NCI-H748 (cell line): ENCODE measurements at regions not wholly inside any gene's neighbourhood (a gene's known extent, or its start where the extent isn't known, plus 50 kb on each side); places are given as distances from the start of the nearest gene placed in this dataset.
"Not testable (repeated sequence)": the region's sequence is repeated elsewhere in the genome, so short reads cannot be mapped to it uniquely, and the experiment has no call there.

Experiments
- DNase-seq: peaks from one replicate; lab custom pipeline; 2025; ENCODE audit not compliant: unreplicated experiment; lab: John Stamatoyannopoulos, UW

DNA sequence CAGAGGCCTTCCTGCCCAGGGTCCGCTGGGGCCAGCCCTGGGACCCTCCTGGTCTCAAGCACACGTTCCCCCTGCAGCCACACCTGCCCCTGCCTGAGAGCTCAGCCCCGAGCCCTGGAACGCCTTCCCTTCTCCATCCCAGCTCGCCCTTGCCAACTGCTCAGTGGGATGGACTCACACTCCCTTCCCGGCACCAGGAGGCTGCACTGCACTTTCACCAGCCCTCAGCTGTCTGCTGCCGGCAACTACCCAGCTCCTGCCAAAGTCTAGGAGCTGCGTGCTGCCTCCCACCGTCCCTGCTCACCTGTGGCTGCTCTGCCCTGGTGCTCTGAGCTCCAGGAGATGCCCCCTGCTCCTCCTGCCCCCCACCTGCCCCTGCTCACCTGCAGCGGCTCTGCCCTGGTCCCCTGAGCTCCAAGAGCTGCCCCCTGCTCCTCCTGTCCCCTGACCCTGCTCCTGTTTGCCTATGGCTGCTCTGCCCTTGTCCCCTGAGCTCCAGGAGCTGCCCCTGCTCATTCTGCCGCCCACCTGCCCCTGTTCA is 246.4 kb downstream of the TMEM121 start:
- not testable (repeated sequence) for DNase-seq

DNA sequence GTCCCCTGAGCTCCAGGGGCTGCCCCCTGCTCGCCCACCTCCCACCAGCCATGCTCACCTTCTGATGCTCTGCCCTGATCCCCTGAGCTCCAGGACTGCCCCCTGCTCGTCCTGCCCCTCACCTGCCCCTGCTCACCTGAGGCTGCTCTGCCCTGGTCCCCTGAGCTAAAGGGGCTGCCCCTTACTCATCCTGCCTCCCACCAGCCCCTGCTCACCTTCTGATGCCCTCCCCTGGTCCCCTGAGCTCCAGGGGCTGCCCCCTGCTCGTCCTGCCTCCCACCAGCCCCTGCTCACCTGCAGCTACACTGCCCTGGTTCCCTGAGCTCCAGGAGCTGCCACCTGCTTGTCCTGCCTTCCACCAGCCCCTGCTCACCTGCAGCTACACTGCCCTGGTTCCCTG is 247.2 kb downstream of the TMEM121 start:
- no peak for DNase-seq

DNA sequence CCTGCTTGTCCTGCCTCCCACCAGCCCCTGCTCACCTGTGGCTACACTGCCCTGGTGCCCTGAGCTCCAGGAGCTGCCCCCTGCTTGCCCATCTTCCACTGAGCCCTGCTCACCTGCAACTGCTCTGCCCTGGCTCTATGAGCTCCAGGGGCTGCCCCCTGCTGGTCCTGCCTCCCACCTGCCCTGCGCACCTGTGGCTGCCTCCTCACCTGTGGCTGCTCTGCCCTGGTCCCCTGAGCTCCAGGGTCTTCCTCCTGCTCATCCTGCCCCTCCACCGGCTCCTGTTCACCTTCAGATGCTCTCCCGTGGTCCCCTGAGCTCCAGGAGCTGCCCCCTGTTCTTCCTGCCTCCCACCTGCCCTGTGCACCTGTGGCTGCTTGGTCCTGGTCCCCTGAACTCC is 247.6 kb downstream of the TMEM121 start:
- DNase-seq = no peak

DNA sequence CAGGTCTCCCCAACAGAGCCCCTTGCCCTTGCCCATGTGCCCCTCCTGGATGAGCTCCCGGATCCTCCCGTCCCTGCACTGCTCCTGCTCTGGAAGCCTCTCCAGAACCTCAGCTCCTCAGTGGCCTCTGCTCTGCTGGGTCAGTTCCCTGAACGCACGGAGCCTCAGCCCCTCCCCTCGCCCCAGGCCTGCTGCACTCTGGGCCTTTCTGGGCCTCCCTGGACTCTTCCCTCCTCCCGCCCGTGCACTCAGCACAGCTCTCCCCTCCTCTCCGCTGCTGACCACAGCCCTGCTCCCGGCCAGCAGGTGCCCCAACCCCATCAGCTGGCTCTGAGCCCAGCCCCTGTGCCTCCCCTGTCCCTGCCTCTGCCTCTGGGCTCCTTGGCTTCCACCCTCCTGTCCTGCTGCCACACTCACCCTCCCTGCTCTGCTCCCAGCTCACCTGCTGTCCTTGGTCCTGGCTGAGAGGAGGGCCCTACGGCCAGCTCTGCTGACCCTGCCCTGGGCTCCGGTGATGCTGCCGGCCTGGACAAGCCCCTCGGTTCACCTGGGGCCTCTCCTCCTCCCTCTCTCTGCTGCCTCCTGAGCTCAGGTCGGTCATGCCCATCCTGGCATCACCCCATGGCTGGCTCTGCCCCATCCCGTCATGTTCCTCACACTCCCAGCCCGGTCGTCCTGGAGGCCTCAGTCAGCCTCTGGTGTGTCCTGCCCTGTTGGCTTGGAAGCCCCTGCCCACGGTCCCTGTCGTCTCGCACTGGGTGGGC is 248.4 kb downstream of the TMEM121 start:
- not testable (repeated sequence) for DNase-seq

DNA sequence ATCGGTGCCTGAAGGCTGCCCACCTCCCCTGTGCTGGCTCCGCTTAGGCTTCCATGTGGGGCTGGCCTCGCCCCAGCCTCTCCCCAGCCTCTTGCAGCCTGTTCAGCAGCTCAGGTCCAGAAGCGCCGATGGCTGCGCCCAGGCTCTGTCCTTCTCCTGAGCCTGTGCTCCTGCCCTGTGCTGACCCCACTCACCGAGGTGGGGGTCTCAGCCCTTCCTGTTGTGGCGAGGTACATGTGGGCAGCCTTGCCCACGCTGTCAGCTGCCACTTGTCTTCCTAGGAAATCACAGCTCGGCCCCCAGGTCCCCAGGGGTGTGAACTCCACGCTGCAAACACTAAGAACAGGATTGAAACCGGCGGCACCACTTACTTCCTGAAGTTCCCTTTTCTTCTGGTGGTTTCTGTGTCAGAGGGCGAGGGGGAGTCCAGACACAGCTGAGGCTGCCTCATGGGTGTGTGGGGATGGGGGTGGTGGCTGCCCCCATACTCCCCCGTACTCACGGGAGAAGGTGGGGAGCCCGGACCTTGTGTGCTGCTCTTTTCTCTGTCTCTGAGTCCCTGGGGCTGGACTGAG is 249.1 kb downstream of the TMEM121 start:
- DNase-seq = not testable (repeated sequence)

DNA sequence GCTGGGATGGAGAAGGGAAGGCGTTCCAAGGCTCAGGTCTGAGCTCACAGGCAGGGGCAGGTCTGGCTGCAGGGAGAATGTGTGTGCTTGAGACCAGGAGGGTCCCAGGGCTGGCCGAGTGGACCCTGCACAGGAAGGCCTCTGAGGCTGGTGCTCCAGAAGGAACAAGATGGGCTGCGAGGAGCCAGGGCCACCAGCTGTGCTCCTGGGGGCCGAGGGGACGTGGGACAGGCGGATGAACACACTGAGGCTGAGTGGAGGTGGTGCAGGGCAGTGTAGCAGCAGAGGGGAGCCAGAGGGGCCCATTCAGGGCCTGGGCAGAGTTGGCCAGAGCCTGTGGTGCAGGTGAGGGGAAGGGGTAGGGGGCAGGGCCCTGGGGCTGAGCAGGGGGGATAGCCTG is 249.7 kb downstream of the TMEM121 start:
- not testable (repeated sequence) for DNase-seq

DNA sequence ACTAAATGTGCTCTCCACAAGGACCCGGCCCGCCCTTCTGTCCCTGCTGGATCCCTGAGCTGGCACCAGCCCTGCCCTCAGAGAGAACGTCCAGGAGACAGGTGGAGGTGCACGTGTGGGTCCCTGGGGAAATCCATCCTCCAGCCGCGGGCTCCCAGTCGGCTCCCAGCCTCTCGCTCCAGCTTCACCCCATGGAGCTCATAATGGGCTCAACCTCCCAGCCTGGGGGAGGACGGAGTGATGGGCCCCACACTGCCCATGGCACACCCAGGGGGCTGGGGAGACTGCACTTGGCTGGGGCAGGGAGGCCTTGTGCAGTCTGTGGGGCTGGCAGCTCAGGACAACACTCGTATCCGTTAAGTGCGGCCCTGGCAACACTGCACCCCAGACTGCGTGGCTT is 250.5 kb downstream of the TMEM121 start:
- DNase-seq = no peak

DNA sequence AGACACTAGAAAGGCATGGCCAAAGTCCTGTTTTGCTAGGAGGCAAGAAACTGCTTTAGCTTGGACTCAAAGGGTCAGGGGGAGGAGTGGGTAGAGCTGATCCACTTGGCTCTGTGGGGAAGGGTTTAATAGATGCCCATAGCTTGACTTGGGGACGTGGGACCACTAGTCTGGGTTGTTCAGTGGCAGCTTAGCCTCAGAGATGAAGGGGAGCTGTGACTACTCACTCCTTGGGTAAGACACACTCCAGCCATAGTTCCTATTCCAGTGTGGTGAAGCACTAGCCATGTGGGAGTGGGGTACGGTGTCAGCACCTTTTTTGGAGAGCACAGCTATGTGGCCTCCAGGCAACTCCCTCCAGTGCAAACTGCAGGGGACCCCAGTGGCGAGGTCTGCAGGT is 257.3 kb downstream of the TMEM121 start:
- no peak for DNase-seq

DNA sequence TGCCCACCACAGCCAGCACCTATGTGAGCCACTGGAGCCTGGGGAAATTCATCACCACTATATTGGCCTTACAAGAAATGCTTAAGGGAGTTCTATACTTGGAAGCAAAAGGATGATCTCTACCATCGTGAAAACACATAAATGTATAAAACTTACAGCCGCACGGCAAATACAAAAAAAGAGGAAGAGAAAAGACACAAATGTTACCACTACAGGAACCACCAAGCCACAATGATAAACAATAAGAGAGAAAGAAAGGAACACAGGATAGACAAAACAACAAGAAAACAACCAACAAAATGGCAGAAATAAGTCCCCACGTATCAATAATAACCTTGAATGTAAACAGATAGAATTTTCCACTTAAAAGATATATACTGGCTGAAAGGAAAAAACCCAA is 267.5 kb downstream of the TMEM121 start:
- no peak for DNase-seq

DNA sequence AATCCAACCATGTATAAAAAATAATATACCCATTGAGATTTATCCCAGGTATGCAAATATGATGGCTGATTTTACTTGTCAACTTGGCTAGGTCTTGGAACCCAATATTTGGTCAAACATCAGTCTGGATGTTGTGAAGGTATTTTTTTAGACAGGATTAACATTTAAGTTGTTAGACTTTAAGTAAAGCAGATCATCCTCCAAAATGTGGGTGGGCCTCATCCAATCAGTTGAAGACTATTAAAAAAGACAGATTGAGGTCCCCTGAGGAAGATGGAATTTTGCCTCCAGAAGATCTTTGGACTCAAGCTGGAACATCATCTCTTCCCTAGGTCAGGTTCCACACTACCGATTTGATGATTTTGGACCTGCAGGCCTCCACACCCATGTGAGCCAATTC is 271.2 kb downstream of the TMEM121 start:
- DNase-seq = no peak

DNA sequence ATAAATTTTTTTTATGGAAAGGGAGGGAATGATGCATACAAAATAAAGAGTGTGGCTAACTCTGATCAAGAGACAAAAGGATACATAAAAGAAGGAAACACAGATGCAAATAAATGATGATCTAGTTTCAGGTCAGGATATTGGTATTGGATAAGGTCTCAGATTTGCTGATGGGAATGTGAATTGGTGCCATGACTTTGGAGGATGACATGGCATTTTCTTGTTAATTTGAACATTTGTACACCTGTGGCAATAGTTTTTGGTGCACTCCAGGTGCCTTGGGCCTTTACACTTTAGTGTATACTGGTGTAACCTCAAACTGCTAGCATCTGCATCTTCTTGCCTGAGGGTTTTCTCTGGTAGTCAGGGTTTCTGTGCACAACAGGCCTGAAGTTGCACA is 279.3 kb downstream of the TMEM121 start:
- no peak for DNase-seq

DNA sequence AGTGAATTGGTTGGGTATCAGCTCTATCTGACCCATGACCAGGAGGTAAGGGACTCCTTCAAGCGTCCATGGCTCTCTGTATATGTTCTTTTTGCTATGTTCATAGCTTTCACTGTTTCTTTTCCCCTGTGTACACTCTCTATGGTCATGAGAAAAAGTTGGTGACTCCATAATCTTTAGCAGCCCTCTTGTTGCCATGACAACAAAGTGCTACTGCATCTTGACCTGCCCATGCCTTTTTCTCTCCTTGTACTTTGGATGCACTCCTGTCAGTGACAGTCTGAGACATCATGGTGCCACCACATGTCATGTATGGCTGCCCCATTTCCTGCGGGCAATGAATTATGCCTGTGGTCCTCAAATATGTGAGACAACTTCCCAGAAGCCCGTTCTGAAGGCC is 280.2 kb downstream of the TMEM121 start:
- DNase-seq = no peak

DNA sequence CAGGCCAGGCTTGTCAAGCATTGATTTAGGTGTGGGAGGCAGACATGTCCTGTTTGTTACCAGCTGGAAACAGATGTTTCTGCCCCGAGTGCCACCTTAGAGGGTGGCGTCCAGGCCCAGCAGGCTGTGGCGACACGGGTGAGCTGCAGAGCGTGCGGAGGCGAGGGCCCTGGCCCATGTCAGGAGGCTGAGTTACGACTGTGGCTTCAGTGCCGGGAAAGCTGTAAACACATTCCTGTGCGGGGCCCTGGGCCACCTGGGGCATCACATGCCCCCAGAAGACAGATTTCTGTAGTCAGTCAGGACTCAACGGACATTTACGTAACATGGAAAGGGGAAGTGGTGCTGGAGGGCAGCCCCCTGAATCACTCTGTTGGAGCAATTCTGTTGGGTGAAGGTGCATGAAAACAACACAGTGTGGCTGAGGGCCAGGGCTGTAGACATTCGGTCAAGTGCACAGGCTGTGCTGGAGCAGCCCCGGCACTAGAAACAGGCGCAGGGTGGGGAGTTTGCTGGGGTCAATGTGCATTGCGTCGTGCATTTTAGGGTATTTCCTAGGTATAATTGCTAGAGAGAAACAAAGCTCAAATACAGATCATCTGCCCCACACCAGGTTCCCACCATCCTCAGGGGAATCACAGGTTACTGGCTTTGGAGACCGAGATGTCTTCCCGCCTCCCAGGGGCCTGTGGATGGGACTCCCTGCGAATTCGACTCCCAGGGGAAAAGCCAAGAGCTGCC is 291.8 kb downstream of the TMEM121 start:
- no peak for DNase-seq

DNA sequence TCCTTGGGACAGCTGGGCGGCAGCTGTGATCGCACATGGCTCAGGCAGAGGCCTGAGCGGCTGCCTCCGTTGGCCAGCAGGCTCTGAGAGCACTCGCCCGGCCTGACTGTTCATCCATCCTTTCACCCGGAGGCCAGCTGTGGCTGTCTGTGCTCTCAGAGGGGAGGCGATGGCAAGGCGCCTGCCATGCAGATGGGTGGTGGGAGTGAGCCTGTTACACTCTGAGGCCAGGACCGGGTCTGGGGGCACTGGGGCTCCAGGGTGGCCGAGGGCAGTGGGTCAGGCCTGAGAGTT is 292.3 kb downstream of the TMEM121 start:
- no peak for DNase-seq

DNA sequence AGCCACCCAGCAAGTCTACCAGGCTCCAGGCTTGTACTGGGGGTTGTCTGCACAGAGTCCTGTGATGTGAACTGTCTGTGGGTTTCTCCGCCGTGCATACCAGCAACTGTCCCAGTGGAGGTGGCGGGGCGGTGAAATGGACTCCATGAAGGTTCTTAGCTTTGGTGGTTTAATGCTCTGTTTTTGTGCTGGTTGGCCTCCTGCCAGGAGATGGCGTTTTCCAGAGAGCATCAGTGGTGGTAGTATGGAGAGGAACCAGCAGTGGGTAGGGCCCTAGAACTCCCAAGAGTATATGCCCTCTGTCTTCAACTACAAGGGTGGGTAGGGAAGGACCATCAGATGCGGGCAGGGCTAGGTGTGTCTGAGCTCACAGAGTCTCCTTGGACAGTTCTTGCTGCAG is 303.8 kb downstream of the TMEM121 start:
- DNase-seq = no peak

DNA sequence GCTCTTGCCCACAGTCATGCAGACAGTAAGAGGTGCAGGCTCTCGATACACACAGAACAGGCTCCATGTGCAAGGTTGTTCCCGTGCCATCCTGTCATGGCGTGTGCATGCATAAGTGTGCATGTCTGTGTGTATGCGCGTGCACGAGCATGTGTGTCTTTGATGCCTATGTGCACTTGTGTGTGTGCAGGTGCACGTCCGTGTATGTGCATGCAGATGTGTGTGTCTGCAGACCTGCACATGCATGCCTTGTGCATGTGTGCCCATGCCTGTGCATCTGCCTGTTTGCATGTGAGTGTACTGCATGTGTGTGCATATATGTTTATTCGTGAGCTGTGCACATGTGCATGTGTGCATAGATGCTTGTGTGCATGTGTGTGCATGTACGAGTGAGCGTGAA is 309.8 kb downstream of the TMEM121 start:
- DNase-seq = no peak

DNA sequence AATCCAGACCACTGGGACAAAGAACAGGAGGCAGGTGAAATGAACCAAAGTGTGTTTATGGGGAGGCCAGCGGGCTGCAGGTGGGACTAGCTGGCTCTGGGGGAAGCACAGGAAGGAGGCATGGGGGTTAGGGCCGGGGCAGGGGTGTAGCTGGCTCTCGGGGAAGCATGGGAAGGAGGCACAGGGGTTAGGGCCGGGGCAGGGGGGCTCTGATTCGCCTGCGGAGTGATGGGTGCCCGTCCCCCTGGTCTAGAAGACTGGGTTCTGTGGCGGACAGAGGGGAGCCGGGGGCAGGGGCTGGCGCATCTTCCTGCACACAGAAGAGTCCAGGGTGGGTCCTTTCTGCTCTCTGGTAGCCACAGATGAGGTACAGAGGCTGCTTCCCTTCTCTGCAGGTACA is 310.3 kb downstream of the TMEM121 start:
- DNase-seq = no peak

DNA sequence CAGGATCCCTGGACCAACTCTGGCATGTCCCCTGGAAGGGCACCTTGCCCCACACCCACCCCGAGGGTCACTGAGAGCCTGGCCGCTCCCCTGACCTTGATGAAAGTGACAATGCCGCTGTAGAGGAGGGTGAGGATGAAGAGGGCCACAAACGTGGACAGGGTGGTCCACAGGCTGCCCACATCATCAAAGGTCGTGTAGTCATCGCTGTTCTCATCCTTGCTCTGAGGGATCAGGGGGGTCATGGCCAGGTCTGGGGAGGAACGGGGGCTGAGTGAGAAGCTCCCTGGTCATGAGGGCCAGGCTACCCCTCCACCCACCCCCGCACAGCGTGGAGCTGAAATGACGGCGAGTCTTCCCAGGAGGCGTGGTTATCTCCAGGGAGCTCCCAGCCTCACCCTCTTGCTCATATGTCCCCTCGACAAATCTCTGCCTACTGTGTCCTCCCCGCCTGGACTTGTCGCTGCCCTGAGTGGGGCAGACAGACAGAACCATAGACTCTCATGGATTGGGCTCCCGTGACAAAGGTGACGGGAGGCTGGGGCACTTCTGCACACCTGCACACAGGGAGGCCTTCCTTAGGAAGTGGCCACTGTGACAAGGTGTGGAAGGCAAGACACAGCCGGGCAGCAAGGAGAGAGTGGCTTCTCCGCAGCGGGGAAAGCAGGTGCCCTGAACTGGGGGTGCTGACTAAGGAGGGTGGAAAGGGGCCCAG is 311.1 kb downstream of the TMEM121 start:
- no peak for DNase-seq

DNA sequence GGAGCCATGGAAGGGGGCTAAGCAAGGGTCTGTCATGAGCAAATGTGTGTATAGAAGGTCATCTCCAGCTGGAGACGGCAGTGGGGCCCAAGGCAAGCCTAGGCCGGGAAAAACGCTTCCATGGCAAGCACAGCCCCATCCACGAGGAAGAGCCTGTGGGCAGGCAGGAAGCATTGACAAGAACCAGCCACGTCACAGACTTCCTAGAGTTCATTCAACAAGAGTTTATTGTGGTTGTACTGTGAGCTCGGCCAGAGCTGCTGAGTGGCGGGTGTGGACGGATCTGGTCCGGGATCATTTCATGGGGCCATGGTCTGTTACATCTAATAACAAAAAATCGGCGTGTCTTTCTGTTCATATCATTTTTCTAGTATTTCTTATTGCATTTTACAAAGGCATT is 311.7 kb downstream of the TMEM121 start:
- DNase-seq = no peak

DNA sequence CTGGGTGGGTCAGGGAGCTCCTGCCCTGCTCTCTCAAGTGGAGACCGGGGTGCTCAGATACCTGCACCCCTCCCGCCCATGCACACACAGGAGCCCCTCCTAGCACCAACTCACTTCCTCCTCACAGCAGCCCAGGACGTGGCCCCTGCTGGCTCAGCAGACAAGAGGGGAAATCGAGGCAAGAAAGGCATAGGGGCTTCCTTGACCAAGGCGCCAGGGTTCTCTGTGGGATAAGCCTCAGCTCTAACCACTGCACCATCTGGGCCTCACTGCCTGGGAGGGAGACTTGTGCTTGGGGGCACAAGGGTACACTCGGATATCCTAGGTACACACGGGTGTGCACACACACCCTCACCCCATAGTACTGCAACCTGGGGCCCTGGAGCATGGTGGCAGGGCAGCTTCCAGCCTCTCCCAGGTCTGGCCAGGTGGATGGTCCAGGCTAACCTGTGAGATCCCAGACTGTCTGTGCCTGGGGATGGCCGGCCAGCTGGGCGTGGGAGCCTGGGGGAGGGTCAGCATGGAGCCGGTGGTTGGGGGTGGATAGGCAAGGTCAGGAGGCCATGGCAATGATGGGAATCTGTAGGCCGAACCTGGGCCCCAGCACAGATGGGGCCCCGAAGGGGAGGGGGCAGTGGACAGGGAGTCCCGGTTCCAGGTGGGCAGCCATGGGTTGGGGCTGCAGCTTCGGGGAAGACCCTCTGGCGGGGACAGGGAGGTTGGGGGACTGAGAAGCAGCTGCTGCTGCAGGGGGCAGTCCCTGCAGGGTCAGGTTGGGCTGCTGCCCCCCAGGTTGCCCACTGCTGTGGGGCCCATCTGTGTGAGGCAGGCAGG is 312.4 kb downstream of the TMEM121 start:
- no peak for DNase-seq
